ENCODE measurements at regions not wholly inside any gene's neighbourhood (a gene's known extent, or its start where the extent isn't known, plus 50 kb on each side); places are given as distances from the start of the nearest gene placed in this dataset.
A peak's percentile ranks its signal among the peaks of the same experiment; 100 is the strongest.

GRCh38 chr12:28110329-28110728, 79.9 kb upstream of the CCDC91 start:
- DNase-seq, result no peak

DNA sequence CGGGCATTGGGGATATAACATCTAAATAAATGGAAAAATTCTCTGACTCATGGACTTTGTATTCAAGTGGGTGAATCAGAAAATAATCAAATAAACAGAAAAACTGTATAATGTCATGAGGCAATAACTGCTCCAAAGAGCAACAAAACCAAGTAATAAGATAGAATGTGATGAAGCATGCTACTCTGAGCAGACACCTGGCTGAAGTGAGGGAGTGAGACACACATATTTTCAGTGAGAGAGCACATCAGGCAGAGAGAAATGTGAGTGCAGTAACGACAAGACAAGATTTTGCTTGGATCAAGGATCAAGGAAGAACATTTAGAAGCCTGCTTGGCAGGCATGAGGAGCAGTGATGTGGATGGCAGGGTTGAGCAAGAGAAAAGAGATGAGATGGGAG, 75.8 kb upstream of the CCDC91 start:
- DNase-seq, result no peak

DNA sequence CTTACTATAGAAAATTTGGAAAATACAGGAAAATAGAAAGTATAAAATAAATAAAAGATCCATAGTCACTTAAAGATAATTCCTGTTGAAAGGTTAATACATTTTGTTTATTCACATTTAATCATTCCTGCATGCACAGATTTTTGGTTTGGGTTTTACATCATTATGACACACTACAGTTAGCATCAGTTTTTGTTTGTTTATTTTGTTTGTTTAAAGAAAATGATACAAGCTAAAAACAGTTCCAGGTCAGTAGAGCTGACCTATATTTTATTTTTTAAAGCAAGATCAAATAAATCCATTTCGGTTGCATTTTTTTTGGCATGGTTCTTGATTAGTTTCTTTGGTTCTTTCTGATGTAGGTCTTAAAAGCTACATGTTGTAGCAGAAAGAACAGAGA, 68.8 kb upstream of the CCDC91 start:
- DNase-seq, result no peak

GRCh38 chr12:28121899-28122655, 68.2 kb upstream of the CCDC91 start:
- no peak for DNase-seq

DNA sequence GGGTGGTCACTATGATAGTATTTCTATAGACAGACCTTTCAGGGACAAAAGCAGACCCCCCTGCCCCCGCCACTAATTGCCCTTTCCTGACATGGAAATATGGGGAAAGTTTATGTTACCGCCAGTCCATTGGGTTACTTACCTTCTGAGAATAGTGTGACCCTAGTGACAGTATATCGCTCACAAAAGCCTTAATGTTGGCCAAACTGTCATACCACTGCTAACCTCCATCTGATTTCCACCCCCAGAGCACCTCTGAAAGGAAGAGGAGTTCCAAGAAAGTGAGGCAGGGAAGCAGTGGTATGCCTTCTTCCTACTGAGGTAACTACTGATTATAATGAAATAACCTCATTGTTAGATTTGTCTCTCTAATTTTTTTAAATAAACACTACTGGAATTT, 67.5 kb upstream of the CCDC91 start:
- DNase-seq, result no peak

- no peak for DNase-seq
These were observed 62.8 kb upstream of the CCDC91 start for GRCh38 chr12:28127455-28127854.

- no peak for DNase-seq
These were observed 61.2 kb upstream of the CCDC91 start for GRCh38 chr12:28129031-28129430.

- DNase-seq, result no peak
These were observed 60.0 kb upstream of the CCDC91 start for GRCh38 chr12:28130234-28130624.

- DNase-seq, result peak; percentile 97
These were observed 59.3 kb upstream of the CCDC91 start for GRCh38 chr12:28130625-28131598.

GRCh38 chr12:28132398-28132797, 57.9 kb upstream of the CCDC91 start:
- DNase-seq, result no peak

- no peak for DNase-seq
These were observed 54.3 kb upstream of the CCDC91 start for GRCh38 chr12:28135801-28136439.

- DNase-seq, result no peak
These were observed 52.8 kb upstream of the CCDC91 start for GRCh38 chr12:28137414-28137813.

DNA sequence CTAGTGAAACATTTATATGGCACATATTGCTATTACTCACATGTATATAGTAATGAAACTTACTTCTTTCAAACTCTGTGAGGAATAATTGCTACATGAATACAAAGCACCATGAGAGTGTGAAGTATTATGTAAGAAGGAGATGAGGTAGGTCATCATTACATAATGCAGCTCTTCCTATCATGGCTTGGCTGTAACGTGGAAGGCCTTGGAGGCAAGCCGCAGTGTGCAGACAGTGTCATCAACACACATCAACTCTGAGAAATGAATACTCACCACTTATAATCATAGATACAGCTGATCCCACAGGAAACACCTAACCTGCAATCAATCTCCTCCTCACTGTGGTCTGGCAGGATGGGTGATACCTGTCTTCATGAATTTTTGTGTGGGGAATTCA, 49.9 kb upstream of the CCDC91 start:
- peak; percentile 33 for DNase-seq
